Heart right ventricle (tissue), 16 donors: ENCODE measurements at regions not wholly inside any gene's neighbourhood (a gene's known extent, or its start where the extent isn't known, plus 50 kb on each side); places are given as distances from the start of the nearest gene placed in this dataset.

Source experiments
- ATAC-seq, 8 donors: fragments of 200-7000 bp; cut with Tn5 transposase; one replicate each; pipeline ENCODE4 v1.9.1; 2020; ENCODE audit warnings: mild to moderate bottlenecking in 8 of 8, moderate library complexity in 8 of 8, moderate number of reproducible peaks in 1 of 8
- DNase-seq, 2 donors: peaks; one replicate each; pipeline ENCODE4 v3.0.0-alpha.2; 2020
- H3K27ac ChIP-seq, 10 donors: fragments of 200-600 bp; sonication (generic) in 2 of 10; one replicate each; pipeline versions ENCODE4 v1.5.0 to v1.8.0; 2020 to 2022; ENCODE audit warnings: mild to moderate bottlenecking in 3 of 10
- H3K27me3 ChIP-seq, 7 donors: fragments of 200-600 bp; one replicate each; pipeline ENCODE4 v1.8.0; 2021 to 2022; ENCODE audit warnings: mild to moderate bottlenecking in 2 of 7
- H3K36me3 ChIP-seq, 9 donors: fragments of 200-600 bp; sonication (generic) in 1 of 9; one replicate each; pipeline versions ENCODE4 v1.5.0 to v1.8.0; 2020 to 2022; ENCODE audit warnings: mild to moderate bottlenecking in 2 of 9
- H3K4me1 ChIP-seq, 9 donors: fragments of 200-600 bp; sonication (generic) in 1 of 9; one replicate each; pipeline versions ENCODE4 v1.5.0 to v1.8.0; 2020 to 2022; ENCODE audit warnings: mild to moderate bottlenecking in 4 of 9
- H3K4me3 ChIP-seq, 10 donors: fragments of 200-600 bp; sonication (generic) in 2 of 10; one replicate each; pipeline versions ENCODE4 v1.5.0 to v1.8.0; 2020 to 2022; ENCODE audit warnings: mild to moderate bottlenecking in 7 of 10, moderate library complexity in 2 of 10
- H3K9me3 ChIP-seq, 11 donors: fragments of 200-600 bp in 10 of 11; sonication (generic) in 2 of 11; one replicate each; pipeline versions ENCODE4 v1.5.0 to v1.8.0; 2013 to 2022; ENCODE audit warnings: mild to moderate bottlenecking in 2 of 11, control low read depth in 1 of 11, moderate library complexity in 1 of 11
- CTCF ChIP-seq, 9 donors: fragments of 200-600 bp; sonication (generic) in 2 of 9; IDR thresholded peaks; one replicate each; pipeline versions ENCODE4 v1.5.0 to v1.8.0; 2021 to 2022; ENCODE audit warnings: antibody characterized with exemption in 9 of 9, mild to moderate bottlenecking in 5 of 9, moderate library complexity in 1 of 9
- WGBS, 2 donors: extraction: QIAGEN DNeasy Blood & Tissue Kit; methylation state at CpG; one replicate each; pipeline ENCODE4 v1.1.7; 2013; ENCODE audit warnings: inconsistent platforms in 1 of 2; 5-methylcytosine and 5-hydroxymethylcytosine counted together
- intact Hi-C, 10 donors: fragments of 100-400 bp; cut with DNase I; formaldehyde crosslinking; loops; one replicate each; pipeline versions ENCODE4 v1.11.1 to v1.14.2; 2022
- donor health status: Arrhythmogenic right ventricular cardiomyopathy.
- donor health status: ischemic (EF 13 %, LVEDD 7.1; RV severe dilation, severe dysfunction).
- donor health status: healthy with polysubstance abuse.
- donor health status: DM: no; HTN: yes; CAD: no.
- donor health status: DM: no; HTN: no; CAD: no.
- donor health status: ischemic (EF 25% LVEDD 6.9; RV normal size, moderate dysfunction).
- donor health status: ischemic (EF 25% LVEDD 5.7; RV mildly dilated, moderate dysfunction).
- donor health status: healthy.
- donor health status: DM: yes; HTN: yes; CAD: no.
- donor health status: Ischemic cardiomyopathy.
- donor health status: ischemic (EF 35%, LVEDD 5.7; RV mildly dilated, moderate dysfunction).
- donor health status: nonischemic (EF 11% LVEDD 7.7; RV severe dilation, severe dysfunction).
- donor health status: DM: yes; HTN: yes; CAD: no.
- donor health status: PGD.
- donor health status: ischemic (EF 29% LVEDD 5.4; RV normal size, mild dysfunction).
- donor health status: nonischemic (EF 23%, LVEDD 6.1; RV moderate dilation, normal function).

- H3K27me3 ChIP-seq: no peaks in the 10 kb centered on the region
- DNase-seq (no peak), ATAC-seq (no peak)
- H3K9me3 ChIP-seq: peaks cover 0 to 28% (median 3%) of the 10 kb centered on the region in 11 donors
- TF ChIP-seq CTCF (IDR thresholded peaks at IDR 0.05): no peak
- 86 to 88% methylated on average over 2 of the region's 2 CpGs for WGBS, 2 donors
- no peaks in the 10 kb centered on the region for H3K4me1 ChIP-seq
- intact Hi-C loops: no loop called here
- no peak overlapping the region for H3K4me3 ChIP-seq
- H3K27ac ChIP-seq: no peak overlapping the region
- H3K36me3 ChIP-seq: no peaks in the 10 kb centered on the region
Observed at GRCh38 chr11:81373986-81374385, 1359.7 kb downstream of the FAM181B start.

- DNase-seq (no peak), ATAC-seq (no peak)
- Histone ChIP-seq H3K4me3 (no peak overlapping the region), H3K9me3 (peaks cover 0 to 18% (median 3%) of the 10 kb centered on the region in 11 donors), H3K36me3 (no peaks in the 10 kb centered on the region), H3K27ac (no peak overlapping the region), H3K27me3 (no peaks in the 10 kb centered on the region), H3K4me1 (no peaks in the 10 kb centered on the region)
- intact Hi-C loops: no loop called here
- TF ChIP-seq CTCF (IDR thresholded peaks at IDR 0.05): no peak
- 81 to 92% methylated on average over 11 of the region's 11 CpGs for WGBS, 2 donors
Observed at GRCh38 chr11:81368192-81368591, 1365.5 kb downstream of the FAM181B start.

- 83 to 88% methylated on average over 4 of the region's 4 CpGs for WGBS, 2 donors
- ATAC-seq (no peak), DNase-seq (no peak)
- Histone ChIP-seq H3K4me3 (no peak overlapping the region), H3K27me3 (no peaks in the 10 kb centered on the region), H3K9me3 (peaks cover 0 to 7% (median 0%) of the 10 kb centered on the region in 11 donors), H3K36me3 (no peaks in the 10 kb centered on the region), H3K4me1 (no peaks in the 10 kb centered on the region), H3K27ac (no peak overlapping the region)
- intact Hi-C loops: no loop called here
- TF ChIP-seq CTCF (IDR thresholded peaks at IDR 0.05): no peak
Observed at GRCh38 chr11:81365496-81365895, 1368.2 kb downstream of the FAM181B start.

- WGBS, 2 donors: 71 to 82% methylated on average over 6 of the region's 6 CpGs
- intact Hi-C loops: loop anchor here in 1 of 10 donors (10.0 kb wide), 1 partner anchor 435 kb away; no protein-coding TSS in a partner anchor
Observed at GRCh38 chr11:81359476-81359875, 1374.2 kb downstream of the FAM181B start.

More at GRCh38 chr11:81359476-81359875, 1374.2 kb downstream of the FAM181B start:
- ATAC-seq (no peak), DNase-seq (no peak)
- Histone ChIP-seq H3K9me3 (peaks cover 0 to 15% (median 0%) of the 10 kb centered on the region in 11 donors), H3K36me3 (no peaks in the 10 kb centered on the region), H3K4me1 (no peaks in the 10 kb centered on the region), H3K27ac (no peak overlapping the region), H3K27me3 (no peaks in the 10 kb centered on the region), H3K4me3 (no peak overlapping the region)
- TF ChIP-seq CTCF (IDR thresholded peaks at IDR 0.05): no peak
